Psoas muscle (tissue), 7 donors: ENCODE measurements at regions not wholly inside any gene's neighbourhood (a gene's known extent, or its start where the extent isn't known, plus 50 kb on each side); places are given as distances from the start of the nearest gene placed in this dataset.

Experiments used
- ATAC-seq, 4 donors: fragments of 200-7000 bp; cut with Tn5 transposase; one replicate each; pipeline ENCODE4 v1.9.1; 2020; ENCODE audit warnings: moderate library complexity in 3 of 4, mild to moderate bottlenecking in 2 of 4
- DNase-seq, 2 donors: peaks; one replicate each; pipeline ENCODE4 v3.0.0-alpha.2; 2020
- H3K27ac ChIP-seq: fragments of 200-600 bp; one replicate; pipeline ENCODE4 v1.8.0; 2022
- H3K27me3 ChIP-seq, 3 donors: fragments of 200-600 bp in 1 of 3; one replicate each; pipeline versions ENCODE4 v1.6.1 to v1.8.0; 2013 to 2022; ENCODE audit warnings: low read length in 2 of 3, mild to moderate bottlenecking in 2 of 3, moderate library complexity in 1 of 3; ENCODE audit not compliant: insufficient read depth in 3 of 3
- H3K36me3 ChIP-seq, 2 donors: fragments of 200-600 bp in 1 of 2; one replicate each; pipeline versions ENCODE4 v1.6.1 to v1.8.0; 2013 to 2022; ENCODE audit warnings: low read depth in 1 of 2, mild to moderate bottlenecking in 1 of 2, moderate library complexity in 1 of 2; ENCODE audit not compliant: insufficient read depth in 1 of 2
- H3K4me1 ChIP-seq: fragments of 200-600 bp; one replicate; pipeline ENCODE4 v1.8.0; 2022
- H3K4me3 ChIP-seq: fragments of 200-600 bp; one replicate; pipeline ENCODE4 v1.8.0; 2022; ENCODE audit warnings: mild to moderate bottlenecking
- H3K9me3 ChIP-seq: fragments of 200-600 bp; one replicate; pipeline ENCODE4 v1.8.0; 2022
- CTCF ChIP-seq: fragments of 200-600 bp; IDR thresholded peaks from one replicate; pipeline ENCODE4 v1.8.0; 2022; ENCODE audit warnings: antibody characterized with exemption
- WGBS, 3 donors: extraction: QIAGEN DNeasy Blood & Tissue Kit; methylation state at CpG; one replicate each; pipeline versions ENCODE4 v1.1.6 to v1.1.7; 2013; 5-methylcytosine and 5-hydroxymethylcytosine counted together
- intact Hi-C, 2 donors: fragments of 100-400 bp; cut with DNase I; formaldehyde crosslinking; loops; one replicate each; pipeline versions ENCODE4 v1.11.0 to v1.14.2; 2022
- donor health status: healthy with polysubstance abuse.
- donor health status: DM: no; HTN: no; CAD: no; lungs with moderate emphysema.
- donor health status: Bipolar disorder and iron deficiency.
- donor health status: healthy.
- donor health status: DM: yes; HTN: yes; CAD: no.
- donor health status: DM: no; HTN: no; CAD: no.
- donor health status: DM: yes; HTN: yes; CAD: no.

GRCh38 chr1:94316183-94316582 is 78.8 kb upstream of the ARHGAP29 start:
- H3K4me3 ChIP-seq = no peak overlapping the region
- H3K27ac ChIP-seq = no peak overlapping the region
- ATAC-seq = no peak
- H3K4me1 ChIP-seq = no peaks in the 10 kb centered on the region
- no peak for DNase-seq
- intact Hi-C loops = no loop called here
- 54 to 71% (median 62%) methylated on average over 1 of the region's 1 CpG for WGBS, 3 donors
- no peaks in the 10 kb centered on the region for H3K36me3 ChIP-seq
- H3K27me3 ChIP-seq = no peaks in the 10 kb centered on the region
- TF ChIP-seq CTCF = no peak
- no peaks in the 10 kb centered on the region for H3K9me3 ChIP-seq

GRCh38 chr1:94315552-94316116 is 78.2 kb upstream of the ARHGAP29 start:
- Histone ChIP-seq H3K4me1 (no peaks in the 10 kb centered on the region), H3K4me3 (no peak overlapping the region), H3K27ac (no peak overlapping the region), H3K27me3 (no peaks in the 10 kb centered on the region), H3K9me3 (no peaks in the 10 kb centered on the region), H3K36me3 (no peaks in the 10 kb centered on the region)
- no peak for TF ChIP-seq CTCF
- 91 to 93% (median 93%) methylated on average over 1 of the region's 1 CpG for WGBS, 3 donors
- ATAC-seq = no peak
- intact Hi-C loops = no loop called here
- DNase-seq = no peak

DNA sequence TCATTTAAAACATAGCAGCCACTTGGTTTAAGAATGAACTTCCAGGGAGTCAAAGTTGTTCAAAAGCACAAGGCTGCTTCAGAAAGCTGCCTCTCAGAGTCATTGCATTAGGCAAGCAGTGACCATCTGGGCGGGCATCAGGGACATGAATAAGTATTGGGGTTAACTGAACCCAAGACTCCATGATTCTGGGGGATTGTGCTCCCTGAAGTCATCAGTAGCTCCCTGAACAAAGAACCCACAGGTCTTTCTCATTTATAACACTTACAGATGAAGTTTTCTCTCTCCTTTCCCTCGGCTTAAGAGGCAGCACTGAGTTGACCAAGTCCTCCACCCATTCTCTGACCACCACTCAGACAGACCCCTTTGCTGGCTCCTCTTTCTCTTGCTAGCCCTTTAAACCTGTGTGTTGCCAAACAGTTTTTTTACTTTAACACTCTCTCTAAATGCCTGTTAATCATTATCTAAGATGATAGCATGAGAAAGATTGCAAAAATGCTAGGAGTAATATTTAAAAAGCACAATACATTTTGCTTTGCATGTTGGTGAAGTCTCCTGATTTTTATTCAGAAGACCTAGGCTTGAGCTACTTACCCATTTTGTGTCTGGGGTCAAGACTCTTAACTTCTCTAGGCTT is 77.0 kb upstream of the ARHGAP29 start:
- 75 to 90% (median 83%) methylated on average over 2 of the region's 2 CpGs for WGBS, 3 donors
- intact Hi-C loops = no loop called here
- H3K27ac ChIP-seq = no peak overlapping the region
- H3K9me3 ChIP-seq = no peaks in the 10 kb centered on the region
- no peak for DNase-seq
- H3K36me3 ChIP-seq = no peaks in the 10 kb centered on the region
- H3K27me3 ChIP-seq = no peaks in the 10 kb centered on the region
- H3K4me3 ChIP-seq = no peak overlapping the region
- ATAC-seq = no peak
- TF ChIP-seq CTCF = no peak
- H3K4me1 ChIP-seq = no peaks in the 10 kb centered on the region

DNA sequence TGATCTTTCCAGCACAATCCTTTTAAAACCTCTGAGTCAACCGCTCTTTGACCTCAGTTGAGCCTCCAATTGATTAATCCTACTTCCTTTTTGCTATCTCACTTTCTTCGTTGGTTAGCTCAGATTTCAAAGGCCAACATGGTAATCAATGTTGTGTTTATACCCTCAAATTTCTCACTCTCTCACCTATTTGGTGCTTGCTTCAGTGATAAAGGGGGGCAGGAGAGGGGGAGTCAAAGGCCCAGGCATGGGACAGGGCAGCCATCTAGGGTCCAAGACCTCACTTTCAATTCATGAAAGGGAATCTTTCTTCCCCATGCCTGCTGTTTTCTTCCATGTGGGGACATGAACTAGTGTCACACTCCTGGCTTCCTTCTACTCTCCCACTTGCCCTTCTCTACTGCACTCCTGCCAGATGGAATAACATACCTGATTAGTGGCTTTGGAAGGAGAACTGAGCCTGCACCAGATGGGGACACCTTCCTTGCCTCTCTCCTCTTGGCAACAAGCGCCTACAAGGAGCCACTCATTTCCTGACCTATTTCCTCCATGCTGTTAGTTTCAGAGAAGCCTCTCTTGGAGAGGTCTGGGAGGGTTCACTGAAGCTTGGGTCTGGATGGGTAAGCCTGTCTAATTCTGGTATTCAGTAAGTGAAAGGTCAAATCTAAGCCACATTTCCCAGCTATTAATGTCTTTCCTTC is 73.3 kb upstream of the ARHGAP29 start:
- Histone ChIP-seq H3K27ac (no peak overlapping the region), H3K9me3 (no peaks in the 10 kb centered on the region), H3K4me3 (no peak overlapping the region), H3K27me3 (no peaks in the 10 kb centered on the region), H3K36me3 (no peaks in the 10 kb centered on the region), H3K4me1 (peaks cover 5% of the 10 kb centered on the region)
- 75 to 88% (median 81%) methylated on average over 3 of the region's 3 CpGs for WGBS, 3 donors
- no peak for ATAC-seq
- intact Hi-C loops = no loop called here
- no peak for TF ChIP-seq CTCF
- DNase-seq = no peak
